ENCODE measurements at regions not wholly inside any gene's neighbourhood (a gene's known extent, or its start where the extent isn't known, plus 50 kb on each side); places are given as distances from the start of the nearest gene placed in this dataset.

DNA sequence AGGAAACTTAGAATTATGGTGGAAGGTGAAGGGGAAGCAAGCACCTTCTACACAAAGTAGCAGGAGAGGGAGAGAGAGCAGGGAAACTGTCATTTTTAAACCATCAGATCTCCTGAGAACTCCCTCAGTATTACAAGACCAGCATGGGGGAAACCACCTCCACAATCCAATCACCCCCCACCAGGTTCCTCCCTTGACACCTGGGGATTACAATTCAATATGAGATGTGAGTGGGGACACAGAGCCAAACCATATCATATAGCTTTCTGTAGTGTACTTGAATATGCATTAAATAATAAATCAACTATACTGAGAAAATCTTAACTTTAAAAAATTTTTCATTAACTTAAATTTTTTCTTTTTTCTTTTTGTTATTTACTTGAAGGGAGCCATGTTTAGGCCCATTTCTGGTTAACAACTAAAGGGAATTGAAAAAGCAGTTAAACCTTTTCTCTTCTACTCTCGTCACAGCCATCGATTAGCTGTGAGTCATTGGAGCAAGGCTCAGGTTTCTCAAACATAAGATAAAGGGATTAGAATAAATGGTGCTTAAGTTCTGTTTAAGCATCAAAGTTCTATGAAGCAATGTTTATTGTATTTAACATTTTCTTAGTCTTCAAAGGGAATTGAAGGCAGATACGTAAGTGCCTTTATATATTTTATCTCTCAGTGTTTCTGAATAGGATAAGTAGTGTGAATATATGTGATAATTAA is 72.2 kb upstream of the DPT start:
- peak; percentile 27; the same call in 1 of the 3 replicates for ATAC-seq
- TF ChIP-seq, protein P1, sequence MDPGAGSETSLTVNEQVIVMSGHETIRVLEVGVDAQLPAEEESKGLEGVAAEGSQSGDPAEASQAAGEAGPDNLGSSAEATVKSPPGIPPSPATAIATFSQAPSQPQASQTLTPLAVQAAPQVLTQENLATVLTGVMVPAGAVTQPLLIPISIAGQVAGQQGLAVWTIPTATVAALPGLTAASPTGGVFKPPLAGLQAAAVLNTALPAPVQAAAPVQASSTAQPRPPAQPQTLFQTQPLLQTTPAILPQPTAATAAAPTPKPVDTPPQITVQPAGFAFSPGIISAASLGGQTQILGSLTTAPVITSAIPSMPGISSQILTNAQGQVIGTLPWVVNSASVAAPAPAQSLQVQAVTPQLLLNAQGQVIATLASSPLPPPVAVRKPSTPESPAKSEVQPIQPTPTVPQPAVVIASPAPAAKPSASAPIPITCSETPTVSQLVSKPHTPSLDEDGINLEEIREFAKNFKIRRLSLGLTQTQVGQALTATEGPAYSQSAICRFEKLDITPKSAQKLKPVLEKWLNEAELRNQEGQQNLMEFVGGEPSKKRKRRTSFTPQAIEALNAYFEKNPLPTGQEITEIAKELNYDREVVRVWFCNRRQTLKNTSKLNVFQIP (CRISPR knock-in tag; IDR thresholded peaks at IDR 0.05; ENCODE audit: borderline replicate concordance, low read depth), result no peak
- TF ChIP-seq TCF4 (CRISPR knock-in tag; IDR thresholded peaks at IDR 0.05; ENCODE audit: borderline replicate concordance) (no peak), ZFP30 (CRISPR knock-in tag; IDR thresholded peaks at IDR 0.05) (no peak), PPARA (CRISPR knock-in tag; IDR thresholded peaks at IDR 0.05; ENCODE audit: borderline replicate concordance) (no peak), ZNF565 (CRISPR knock-in tag; conservative IDR thresholded peaks at IDR 0.05; ENCODE audit: low read depth) (no peak), OSR1 (CRISPR knock-in tag; IDR thresholded peaks at IDR 0.05) (no peak), ARNTL (CRISPR knock-in tag; IDR thresholded peaks at IDR 0.05; ENCODE audit: borderline replicate concordance, low read depth) (no peak), RARB (CRISPR knock-in tag; IDR thresholded peaks at IDR 0.05) (no peak), ZC3H10 (CRISPR knock-in tag; IDR thresholded peaks at IDR 0.05) (no peak), ZNF70 (CRISPR knock-in tag; IDR thresholded peaks at IDR 0.05) (no peak), ESRRG (CRISPR knock-in tag; IDR thresholded peaks at IDR 0.05) (no peak), CSRNP3 (CRISPR knock-in tag; IDR thresholded peaks at IDR 0.05) (no peak), TOX (CRISPR knock-in tag; IDR thresholded peaks at IDR 0.05; ENCODE audit: borderline replicate concordance) (no peak), ISL1 (CRISPR knock-in tag; IDR thresholded peaks at IDR 0.05) (no peak)

GRCh38 chr1:168803806-168804510 is 75.0 kb upstream of the DPT start:
- TF ChIP-seq ZNF8 (CRISPR knock-in tag; IDR thresholded peaks at IDR 0.05), result no peak
- no peak for TF ChIP-seq ZNF70 (CRISPR knock-in tag; IDR thresholded peaks at IDR 0.05)
- TF ChIP-seq, protein P2, sequence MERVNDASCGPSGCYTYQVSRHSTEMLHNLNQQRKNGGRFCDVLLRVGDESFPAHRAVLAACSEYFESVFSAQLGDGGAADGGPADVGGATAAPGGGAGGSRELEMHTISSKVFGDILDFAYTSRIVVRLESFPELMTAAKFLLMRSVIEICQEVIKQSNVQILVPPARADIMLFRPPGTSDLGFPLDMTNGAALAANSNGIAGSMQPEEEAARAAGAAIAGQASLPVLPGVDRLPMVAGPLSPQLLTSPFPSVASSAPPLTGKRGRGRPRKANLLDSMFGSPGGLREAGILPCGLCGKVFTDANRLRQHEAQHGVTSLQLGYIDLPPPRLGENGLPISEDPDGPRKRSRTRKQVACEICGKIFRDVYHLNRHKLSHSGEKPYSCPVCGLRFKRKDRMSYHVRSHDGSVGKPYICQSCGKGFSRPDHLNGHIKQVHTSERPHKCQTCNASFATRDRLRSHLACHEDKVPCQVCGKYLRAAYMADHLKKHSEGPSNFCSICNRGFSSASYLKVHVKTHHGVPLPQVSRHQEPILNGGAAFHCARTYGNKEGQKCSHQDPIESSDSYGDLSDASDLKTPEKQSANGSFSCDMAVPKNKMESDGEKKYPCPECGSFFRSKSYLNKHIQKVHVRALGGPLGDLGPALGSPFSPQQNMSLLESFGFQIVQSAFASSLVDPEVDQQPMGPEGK (CRISPR knock-in tag; IDR thresholded peaks at IDR 0.05; ENCODE audit: borderline replicate concordance), result no peak
- TF ChIP-seq GLIS3 (CRISPR knock-in tag; IDR thresholded peaks at IDR 0.05), result no peak
- TF ChIP-seq BACH2 (CRISPR knock-in tag; IDR thresholded peaks at IDR 0.05; ENCODE audit: borderline replicate concordance), result no peak
- TF ChIP-seq ZNF565 (CRISPR knock-in tag; conservative IDR thresholded peaks at IDR 0.05; ENCODE audit: low read depth), result no peak
- TF ChIP-seq ZC3H10 (CRISPR knock-in tag; IDR thresholded peaks at IDR 0.05), result no peak
- no peak for TF ChIP-seq TCF4 (CRISPR knock-in tag; IDR thresholded peaks at IDR 0.05; ENCODE audit: borderline replicate concordance)
- TF ChIP-seq PPARA (CRISPR knock-in tag; IDR thresholded peaks at IDR 0.05; ENCODE audit: borderline replicate concordance), result no peak
- TF ChIP-seq CSRNP3 (CRISPR knock-in tag; IDR thresholded peaks at IDR 0.05), result no peak
- no peak for ATAC-seq

GRCh38 chr1:168806952-168807351 is 77.9 kb upstream of the DPT start:
- no peak for ATAC-seq
- TF ChIP-seq BACH2 (CRISPR knock-in tag; IDR thresholded peaks at IDR 0.05; ENCODE audit: borderline replicate concordance), result no peak

DNA sequence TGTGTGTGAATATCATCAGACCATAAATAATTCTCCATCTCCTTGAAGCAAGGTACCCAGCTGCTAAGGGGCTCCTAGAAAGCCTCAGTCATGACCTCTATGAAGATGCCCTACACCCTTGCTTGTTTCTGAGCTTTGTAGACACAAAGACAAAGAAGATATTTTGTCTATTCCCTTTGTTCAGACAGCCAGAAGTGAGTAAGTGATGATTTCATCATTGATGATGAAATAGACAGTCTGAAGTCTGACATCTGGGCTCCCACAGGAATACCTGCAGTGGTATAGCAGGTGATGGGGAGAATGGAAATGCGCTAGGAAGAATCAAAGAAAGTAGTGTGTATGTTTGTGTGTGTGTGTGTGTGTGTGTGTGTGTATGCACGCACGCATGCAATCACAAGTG is 82.2 kb upstream of the DPT start:
- ATAC-seq, result no peak
- TF ChIP-seq RARB (CRISPR knock-in tag; IDR thresholded peaks at IDR 0.05) (no peak), ZNF565 (CRISPR knock-in tag; conservative IDR thresholded peaks at IDR 0.05; ENCODE audit: low read depth) (no peak), ZC3H10 (CRISPR knock-in tag; IDR thresholded peaks at IDR 0.05) (no peak), TOX (CRISPR knock-in tag; IDR thresholded peaks at IDR 0.05; ENCODE audit: borderline replicate concordance) (no peak), ZNF70 (CRISPR knock-in tag; IDR thresholded peaks at IDR 0.05) (no peak), ISL1 (CRISPR knock-in tag; IDR thresholded peaks at IDR 0.05) (no peak), OSR1 (CRISPR knock-in tag; IDR thresholded peaks at IDR 0.05) (no peak), GLIS3 (CRISPR knock-in tag; IDR thresholded peaks at IDR 0.05) (no peak)
- TF ChIP-seq, protein P3, sequence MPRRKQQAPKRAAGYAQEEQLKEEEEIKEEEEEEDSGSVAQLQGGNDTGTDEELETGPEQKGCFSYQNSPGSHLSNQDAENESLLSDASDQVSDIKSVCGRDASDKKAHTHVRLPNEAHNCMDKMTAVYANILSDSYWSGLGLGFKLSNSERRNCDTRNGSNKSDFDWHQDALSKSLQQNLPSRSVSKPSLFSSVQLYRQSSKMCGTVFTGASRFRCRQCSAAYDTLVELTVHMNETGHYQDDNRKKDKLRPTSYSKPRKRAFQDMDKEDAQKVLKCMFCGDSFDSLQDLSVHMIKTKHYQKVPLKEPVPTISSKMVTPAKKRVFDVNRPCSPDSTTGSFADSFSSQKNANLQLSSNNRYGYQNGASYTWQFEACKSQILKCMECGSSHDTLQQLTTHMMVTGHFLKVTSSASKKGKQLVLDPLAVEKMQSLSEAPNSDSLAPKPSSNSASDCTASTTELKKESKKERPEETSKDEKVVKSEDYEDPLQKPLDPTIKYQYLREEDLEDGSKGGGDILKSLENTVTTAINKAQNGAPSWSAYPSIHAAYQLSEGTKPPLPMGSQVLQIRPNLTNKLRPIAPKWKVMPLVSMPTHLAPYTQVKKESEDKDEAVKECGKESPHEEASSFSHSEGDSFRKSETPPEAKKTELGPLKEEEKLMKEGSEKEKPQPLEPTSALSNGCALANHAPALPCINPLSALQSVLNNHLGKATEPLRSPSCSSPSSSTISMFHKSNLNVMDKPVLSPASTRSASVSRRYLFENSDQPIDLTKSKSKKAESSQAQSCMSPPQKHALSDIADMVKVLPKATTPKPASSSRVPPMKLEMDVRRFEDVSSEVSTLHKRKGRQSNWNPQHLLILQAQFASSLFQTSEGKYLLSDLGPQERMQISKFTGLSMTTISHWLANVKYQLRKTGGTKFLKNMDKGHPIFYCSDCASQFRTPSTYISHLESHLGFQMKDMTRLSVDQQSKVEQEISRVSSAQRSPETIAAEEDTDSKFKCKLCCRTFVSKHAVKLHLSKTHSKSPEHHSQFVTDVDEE (CRISPR knock-in tag; IDR thresholded peaks at IDR 0.05), result no peak
- TF ChIP-seq, protein P1 (CRISPR knock-in tag; IDR thresholded peaks at IDR 0.05; ENCODE audit: borderline replicate concordance, low read depth), result no peak
- TF ChIP-seq, protein P2 (CRISPR knock-in tag; IDR thresholded peaks at IDR 0.05; ENCODE audit: borderline replicate concordance), result no peak
